SU-DHL-6 (cell line): ENCODE measurements at regions not wholly inside any gene's neighbourhood (a gene's known extent, or its start where the extent isn't known, plus 50 kb on each side); places are given as distances from the start of the nearest gene placed in this dataset.

Source experiments
- EZH2phosphoT487 ChIP-seq: fragments of 200-600 bp; sonication (generic), shearing (Covaris generic); conservative IDR thresholded peaks from 2 replicates; pipeline ENCODE4 v1.6.1; 2018; ENCODE audit warnings: mild to moderate bottlenecking, antibody characterized with exemption, low read length, moderate library complexity, mixed read lengths
- TF ChIP-seq, protein P1 (sequence below): fragments of 200-600 bp; sonication (generic); IDR thresholded peaks from one replicate; pipeline ENCODE4 v1.5.1; 2017; ENCODE audit warnings: antibody characterized with exemption, mild to moderate bottlenecking, low read length, moderate library complexity; ENCODE audit not compliant: insufficient read depth, poor library complexity, severe bottlenecking

DNA sequence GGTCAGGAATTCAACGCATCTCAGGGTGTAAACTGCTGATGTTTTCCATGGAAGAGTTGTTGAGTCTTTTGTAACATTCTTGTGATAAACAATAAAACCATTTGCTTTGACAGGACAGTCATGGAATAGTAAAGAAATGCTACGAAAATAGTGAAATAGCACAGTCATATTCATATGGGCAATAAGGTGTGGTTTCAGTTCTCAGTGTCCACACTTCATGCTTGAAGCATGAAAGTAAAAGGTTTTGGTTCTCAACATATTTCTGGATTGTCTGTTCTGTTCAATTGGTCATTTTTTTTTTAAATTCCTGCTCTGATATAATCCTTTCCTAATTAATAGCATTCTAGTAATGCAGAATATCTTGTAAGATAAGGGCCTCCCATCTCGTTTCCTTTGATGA, 467.6 kb upstream of the ZNF608 start:
- TF ChIP-seq, protein P1, sequence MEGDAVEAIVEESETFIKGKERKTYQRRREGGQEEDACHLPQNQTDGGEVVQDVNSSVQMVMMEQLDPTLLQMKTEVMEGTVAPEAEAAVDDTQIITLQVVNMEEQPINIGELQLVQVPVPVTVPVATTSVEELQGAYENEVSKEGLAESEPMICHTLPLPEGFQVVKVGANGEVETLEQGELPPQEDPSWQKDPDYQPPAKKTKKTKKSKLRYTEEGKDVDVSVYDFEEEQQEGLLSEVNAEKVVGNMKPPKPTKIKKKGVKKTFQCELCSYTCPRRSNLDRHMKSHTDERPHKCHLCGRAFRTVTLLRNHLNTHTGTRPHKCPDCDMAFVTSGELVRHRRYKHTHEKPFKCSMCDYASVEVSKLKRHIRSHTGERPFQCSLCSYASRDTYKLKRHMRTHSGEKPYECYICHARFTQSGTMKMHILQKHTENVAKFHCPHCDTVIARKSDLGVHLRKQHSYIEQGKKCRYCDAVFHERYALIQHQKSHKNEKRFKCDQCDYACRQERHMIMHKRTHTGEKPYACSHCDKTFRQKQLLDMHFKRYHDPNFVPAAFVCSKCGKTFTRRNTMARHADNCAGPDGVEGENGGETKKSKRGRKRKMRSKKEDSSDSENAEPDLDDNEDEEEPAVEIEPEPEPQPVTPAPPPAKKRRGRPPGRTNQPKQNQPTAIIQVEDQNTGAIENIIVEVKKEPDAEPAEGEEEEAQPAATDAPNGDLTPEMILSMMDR: no peak
- TF ChIP-seq EZH2phosphoT487: no peak
